HUDEP-2 (cell line): ENCODE measurements at regions not wholly inside any gene's neighbourhood (a gene's known extent, or its start where the extent isn't known, plus 50 kb on each side); places are given as distances from the start of the nearest gene placed in this dataset.
A peak's percentile ranks its signal among the peaks of the same experiment; 100 is the strongest.
"Not testable (repeated sequence)": the region's sequence is repeated elsewhere in the genome, so short reads cannot be mapped to it uniquely, and the experiment has no call there.

Experiments
- DNase-seq, 76 experiments: peaks; one replicate each; lab custom pipeline; 2025; ENCODE audit not compliant: unreplicated experiment in 76 of 76; lab: John Stamatoyannopoulos, UW

GRCh38 chr13:65966991-65967451, 1263.1 kb downstream of the PCDH9 start:
- DNase-seq = peak in 32 of 76 experiments; percentile 0 to 61 (median 15)

GRCh38 chr13:65965501-65965900, 1264.6 kb downstream of the PCDH9 start:
- no peak for DNase-seq

- peak in 4 of 76 experiments; percentile 4 to 36 (median 13) for DNase-seq
Observed at GRCh38 chr13:65964672-65965071, 1265.5 kb downstream of the PCDH9 start.

GRCh38 chr13:65959305-65959704, 1270.8 kb downstream of the PCDH9 start:
- no peak for DNase-seq

GRCh38 chr13:65946387-65946786, 1283.7 kb downstream of the PCDH9 start:
- DNase-seq = no peak

GRCh38 chr13:65943708-65944107, 1286.4 kb downstream of the PCDH9 start:
- DNase-seq = no peak

GRCh38 chr13:65943024-65943423, 1287.1 kb downstream of the PCDH9 start:
- no peak for DNase-seq

- no peak for DNase-seq
Observed at GRCh38 chr13:65940720-65941119, 1289.4 kb downstream of the PCDH9 start.

GRCh38 chr13:65937251-65937650, 1292.9 kb downstream of the PCDH9 start:
- no peak for DNase-seq

- DNase-seq = no peak
Observed at GRCh38 chr13:65936249-65936648, 1293.9 kb downstream of the PCDH9 start.

- DNase-seq = no peak
Observed at GRCh38 chr13:65932587-65933239, 1297.4 kb downstream of the PCDH9 start.

GRCh38 chr13:65932013-65932412, 1298.1 kb downstream of the PCDH9 start:
- no peak for DNase-seq

GRCh38 chr13:65929436-65929835, 1300.7 kb downstream of the PCDH9 start:
- DNase-seq = no peak

GRCh38 chr13:65926750-65927171, 1303.4 kb downstream of the PCDH9 start:
- peak in 31 of 76 experiments; percentile 0 to 36 (median 5) for DNase-seq

GRCh38 chr13:65922846-65923245, 1307.3 kb downstream of the PCDH9 start:
- not testable (repeated sequence) for DNase-seq

- DNase-seq = no peak
Observed at GRCh38 chr13:65921933-65922332, 1308.2 kb downstream of the PCDH9 start.

GRCh38 chr13:65917731-65918130, 1312.4 kb downstream of the PCDH9 start:
- no peak for DNase-seq

- no peak for DNase-seq
Observed at GRCh38 chr13:65915195-65915594, 1314.9 kb downstream of the PCDH9 start.

- DNase-seq = no peak
Observed at GRCh38 chr13:65914716-65915115, 1315.4 kb downstream of the PCDH9 start.

GRCh38 chr13:65913173-65913572, 1317.0 kb downstream of the PCDH9 start:
- DNase-seq = no peak

GRCh38 chr13:65912516-65912915, 1317.6 kb downstream of the PCDH9 start:
- DNase-seq = no peak

GRCh38 chr13:65911546-65912193, 1318.5 kb downstream of the PCDH9 start:
- DNase-seq = no peak
